ENCODE measurements at regions not wholly inside any gene's neighbourhood (a gene's known extent, or its start where the extent isn't known, plus 50 kb on each side); places are given as distances from the start of the nearest gene placed in this dataset.

- Histone ChIP-seq H3K27me3 (ENCODE audit: control insufficient read depth, insufficient read depth, low read length) (no peaks in the 10 kb centered on the region), H3K4me3 (ENCODE audit: low read depth, low read length) (no peak overlapping the region), H3K36me3 (ENCODE audit: control insufficient read depth, insufficient read depth, low read length) (no peaks in the 10 kb centered on the region)
- DNase-seq (ENCODE audit: low read depth) (no peak), FAIRE-seq (no peak)
- no peak for TF ChIP-seq CTCF (IDR thresholded peaks at IDR 0.05; ENCODE audit: insufficient read depth, low read length, severe bottlenecking)
These were observed 56.4 kb upstream of the GLIS3 start for GRCh38 chr9:4356306-4356705.

GRCh38 chr9:4353236-4353635 is 53.4 kb upstream of the GLIS3 start:
- Histone ChIP-seq H3K36me3 (ENCODE audit: control insufficient read depth, insufficient read depth, low read length) (no peaks in the 10 kb centered on the region), H3K27me3 (ENCODE audit: control insufficient read depth, insufficient read depth, low read length) (no peaks in the 10 kb centered on the region), H3K4me3 (ENCODE audit: low read depth, low read length) (no peak overlapping the region)
- FAIRE-seq (no peak), DNase-seq (ENCODE audit: low read depth) (no peak)
- TF ChIP-seq CTCF (IDR thresholded peaks at IDR 0.05; ENCODE audit: insufficient read depth, low read length, severe bottlenecking) = no peak

GRCh38 chr9:4349816-4350418 is 50.0 kb upstream of the GLIS3 start:
- no peak for TF ChIP-seq CTCF (IDR thresholded peaks at IDR 0.05; ENCODE audit: insufficient read depth, low read length, severe bottlenecking)
- no peak for FAIRE-seq
- Histone ChIP-seq H3K27me3 (ENCODE audit: control insufficient read depth, insufficient read depth, low read length) (no peaks in the 10 kb centered on the region), H3K4me3 (ENCODE audit: low read depth, low read length) (no peak overlapping the region), H3K36me3 (ENCODE audit: control insufficient read depth, insufficient read depth, low read length) (no peaks in the 10 kb centered on the region)
- no peak for DNase-seq (ENCODE audit: low read depth)

Measured in bronchial epithelial cell (primary cell).